IMR-90 (cell line): ENCODE measurements at regions not wholly inside any gene's neighbourhood (a gene's known extent, or its start where the extent isn't known, plus 50 kb on each side); places are given as distances from the start of the nearest gene placed in this dataset.

Source experiments
- ATAC-seq: fragments of 200-7000 bp; cut with Tn5 transposase; 2 replicates; pipeline ENCODE4 v1.9.1; 2020; ENCODE audit warnings: low read depth, mild to moderate bottlenecking, moderate library complexity
- BruUV-seq: library from RNA; stranded (reverse); fragments of 400-500 nt; replicated peaks from 2 replicates; lab custom pipeline; 2021; lab: Mats Ljungman, UMichigan
- CTCF ChIA-PET: fragments of 300-600 bp; formaldehyde crosslinking; extraction: SDS; loops from one replicate; lab custom pipeline; 2021; ENCODE audit warnings: antibody characterized with exemption; lab: Yijun Ruan, JAX
- POLR2A ChIA-PET: fragments of 300-600 bp; sonication (Branson Sonifier 250); formaldehyde crosslinking; loops from one replicate; lab custom pipeline; 2022; ENCODE audit warnings: antibody characterized with exemption; ENCODE audit not compliant: unreplicated experiment; lab: Charles Lee
- DNase-seq: peaks from one replicate; pipeline ENCODE4 v3.0.0; 2013
- H2AFZ ChIP-seq: replicated peaks from 2 replicates; pipeline ENCODE3; 2013; ENCODE audit warnings: low read length, mild to moderate bottlenecking; ENCODE audit not compliant: poor library complexity
- H2AK5ac ChIP-seq: 2 replicates; pipeline ENCODE4 v1.6.1; 2013; ENCODE audit warnings: low read depth, low read length, inconsistent platforms
- H2AK9ac ChIP-seq: replicated peaks from 2 replicates; pipeline ENCODE3; 2013; ENCODE audit warnings: mild to moderate bottlenecking, low read depth, low read length, moderate library complexity; ENCODE audit not compliant: poor library complexity
- H2BK120ac ChIP-seq: 2 replicates; pipeline ENCODE4 v1.6.1; 2013; ENCODE audit warnings: low read depth, low read length, inconsistent platforms
- H2BK15ac ChIP-seq: 3 replicates; pipeline ENCODE4 v1.6.1; 2013; ENCODE audit warnings: low read depth, low read length, inconsistent platforms
- H2BK20ac ChIP-seq: 2 replicates; pipeline ENCODE4 v1.6.1; 2013; ENCODE audit warnings: low read depth, mild to moderate bottlenecking, inconsistent platforms, low read length, moderate library complexity
- H2BK5ac ChIP-seq: 2 replicates; pipeline ENCODE4 v1.6.1; 2013; ENCODE audit warnings: mild to moderate bottlenecking, low read depth, low read length, inconsistent platforms; ENCODE audit not compliant: poor library complexity, severe bottlenecking
- H3K14ac ChIP-seq: replicated peaks from 2 replicates; pipeline ENCODE4 v1.6.1; 2013; ENCODE audit warnings: low read depth, low read length, inconsistent platforms
- H3K18ac ChIP-seq: 2 replicates; pipeline ENCODE4 v1.6.1; 2013; ENCODE audit warnings: low read depth, low read length, control low read depth
- H3K23ac ChIP-seq: 2 replicates; pipeline ENCODE4 v1.6.1; 2013; ENCODE audit warnings: low read depth, low read length, inconsistent platforms
- H3K27ac ChIP-seq: 2 replicates; pipeline ENCODE4 v1.5.1; 2013; ENCODE audit warnings: mild to moderate bottlenecking, control low read depth, low read length; ENCODE audit not compliant: insufficient read depth
- H3K27me3 ChIP-seq: 2 replicates; pipeline ENCODE4 v1.6.1; 2013; ENCODE audit warnings: low read length; ENCODE audit not compliant: control insufficient read depth, insufficient read depth
- H3K36me3 ChIP-seq: 2 replicates; pipeline ENCODE4 v1.6.1; 2013; ENCODE audit warnings: low read length, mixed read lengths; ENCODE audit not compliant: control insufficient read depth, insufficient read depth
- H3K4ac ChIP-seq: 2 replicates; pipeline ENCODE4 v1.6.1; 2013; ENCODE audit warnings: low read depth, low read length, inconsistent platforms
- H3K4me1 ChIP-seq: 2 replicates; pipeline ENCODE4 v1.6.1; 2013; ENCODE audit warnings: low read length, mixed read lengths; ENCODE audit not compliant: control insufficient read depth, insufficient read depth
- H3K4me2 ChIP-seq: 2 replicates; pipeline ENCODE4 v1.6.1; 2013; ENCODE audit warnings: low read depth, mild to moderate bottlenecking, control low read depth, low read length, moderate library complexity
- H3K4me3 ChIP-seq: 2 replicates; pipeline ENCODE4 v1.5.1; 2013; ENCODE audit warnings: low read depth, mild to moderate bottlenecking, control low read depth, low read length, moderate library complexity; ENCODE audit not compliant: insufficient read depth
- H3K56ac ChIP-seq: 2 replicates; pipeline ENCODE4 v1.6.1; 2013; ENCODE audit warnings: low read length, inconsistent platforms; ENCODE audit not compliant: insufficient read depth; ENCODE audit errors: extremely low read depth
- H3K79me1 ChIP-seq, 2 experiments: 2 replicates each; pipeline ENCODE4 v1.6.1; 2013; ENCODE audit warnings: low read length in 2 of 2, inconsistent platforms in 1 of 2, low read depth in 1 of 2
- H3K9ac ChIP-seq: 2 replicates; pipeline ENCODE4 v1.6.1; 2013; ENCODE audit warnings: low read depth, low read length, control low read depth
- H3K9me1 ChIP-seq: 2 replicates; pipeline ENCODE4 v1.6.1; 2013; ENCODE audit warnings: low read length, inconsistent platforms; ENCODE audit not compliant: insufficient read depth
- H3K9me3 ChIP-seq: 2 replicates; pipeline ENCODE4 v1.6.1; 2013; ENCODE audit warnings: low read length; ENCODE audit not compliant: control insufficient read depth, insufficient read depth
- H4K20me1 ChIP-seq: 2 replicates; pipeline ENCODE4 v1.6.1; 2013; ENCODE audit warnings: low read length, inconsistent platforms; ENCODE audit not compliant: insufficient read depth
- H4K5ac ChIP-seq: 2 replicates; pipeline ENCODE4 v1.6.1; 2013; ENCODE audit warnings: mild to moderate bottlenecking, low read depth, low read length, control low read depth
- H4K8ac ChIP-seq, 2 experiments: 2 replicates each; pipeline ENCODE4 v1.6.1; 2013; ENCODE audit warnings: low read depth in 2 of 2, low read length in 2 of 2, control low read depth in 1 of 2, inconsistent platforms in 1 of 2
- H4K91ac ChIP-seq: 2 replicates; pipeline ENCODE4 v1.6.1; 2013; ENCODE audit warnings: low read depth, low read length, inconsistent platforms; ENCODE audit not compliant: insufficient read depth
- CEBPB ChIP-seq: IDR thresholded peaks from 2 replicates; pipeline ENCODE4 v1.6.1; 2012; ENCODE audit warnings: low read depth, low read length, improper control_type of control experiment
- CHD1 ChIP-seq: IDR thresholded peaks from 2 replicates; pipeline ENCODE4 v1.6.1; 2012; ENCODE audit warnings: low read depth, low read length, improper control_type of control experiment
- ELK1 ChIP-seq: fragments of 150-350 bp; IDR thresholded peaks from 2 replicates; pipeline ENCODE4 v1.6.1; 2016; ENCODE audit warnings: low read depth, mild to moderate bottlenecking, low read length, moderate library complexity, borderline replicate concordance
- MAZ ChIP-seq: IDR thresholded peaks from 2 replicates; pipeline ENCODE4 v1.6.1; 2012; ENCODE audit warnings: low read depth, mild to moderate bottlenecking, low read length, improper control_type of control experiment, moderate library complexity, borderline replicate concordance
- MXI1 ChIP-seq: IDR thresholded peaks from 2 replicates; pipeline ENCODE4 v1.6.1; 2012; ENCODE audit warnings: low read depth, mild to moderate bottlenecking, low read length, moderate library complexity, borderline replicate concordance
- NFE2L2 ChIP-seq: fragments of 150-350 bp; IDR thresholded peaks from 2 replicates; pipeline ENCODE4 v1.6.1; 2016; ENCODE audit warnings: low read depth, mild to moderate bottlenecking, low read length
- RAD21 ChIP-seq: IDR thresholded peaks from 2 replicates; pipeline ENCODE4 v1.6.1; 2012; ENCODE audit warnings: low read length, improper control_type of control experiment
- RFX5 ChIP-seq: IDR thresholded peaks from 2 replicates; pipeline ENCODE4 v1.8.0; 2012; ENCODE audit warnings: low read depth, mild to moderate bottlenecking, low read length, moderate library complexity
- SMC3 ChIP-seq: fragments of 150-350 bp; IDR thresholded peaks from 2 replicates; pipeline ENCODE4 v1.6.1; 2016; ENCODE audit warnings: low read depth, mild to moderate bottlenecking, antibody characterized with exemption, low read length, moderate library complexity
- WGBS, 2 experiments: methylation state at CpG; one replicate each; pipeline versions ENCODE4 v1.1.5 to v1.1.7; 2013; ENCODE audit warnings: missing lambda C conversion rate in 2 of 2; ENCODE audit not compliant: insufficient read length in 1 of 2; ENCODE audit errors: extremely low coverage in 2 of 2; 5-methylcytosine and 5-hydroxymethylcytosine counted together
- dilution Hi-C: fragments of 300-500 bp; cut with HindIII; formaldehyde crosslinking; loops from one replicate; pipeline ENCODE4 v1.14.3; 2018; ENCODE audit warnings: low sequenced_read_pairs; ENCODE audit not compliant: unreplicated experiment
- in situ Hi-C: fragments of 300-500 bp; cut with MboI; formaldehyde crosslinking; loops from 3 replicates; pipeline ENCODE4 v1.14.3; 2019; ENCODE audit warnings: low sequenced_read_pairs, inconsistent platforms, mixed read lengths
- intact Hi-C: fragments of 100-400 bp; cut with micrococcal nuclease; formaldehyde crosslinking; loops from 2 replicates; pipeline ENCODE4 v1.10.0; 2022

- H3K4me3 ChIP-seq: no peak overlapping the region
Observed at GRCh38 chr10:18777258-18777657, 118.0 kb downstream of the ARL5B start.

More at GRCh38 chr10:18777258-18777657, 118.0 kb downstream of the ARL5B start:
- in situ Hi-C loops (no loop called here), dilution Hi-C loops (no loop called here), intact Hi-C loops (no loop called here)
- Histone ChIP-seq H3K79me1 (no peaks in the 10 kb centered on the region), H3K4me2 (no peak overlapping the region), H3K14ac (no peak overlapping the region), H4K91ac (no peak overlapping the region), H2AFZ (no peak overlapping the region), H3K36me3 (no peaks in the 10 kb centered on the region), H4K20me1 (no peaks in the 10 kb centered on the region), H3K18ac (no peak overlapping the region), H3K9ac (no peak overlapping the region), H3K27ac (no peak overlapping the region), H4K8ac (no peak overlapping the region), H2BK120ac (no peak overlapping the region), H4K5ac (no peak overlapping the region), H2AK9ac (no peak overlapping the region), H3K56ac (no peak overlapping the region), H2BK15ac (no peak overlapping the region), H3K23ac (no peak overlapping the region), H3K9me3 (no peaks in the 10 kb centered on the region), H2BK5ac (no peak overlapping the region), H3K4me1 (no peaks in the 10 kb centered on the region), H2BK20ac (no peak overlapping the region), H3K4ac (no peak overlapping the region), H3K9me1 (no peaks in the 10 kb centered on the region), H2AK5ac (no peak overlapping the region), H3K27me3 (no peaks in the 10 kb centered on the region)
- no TSS peak for BruUV-seq
- ATAC-seq (no peak), DNase-seq (no peak)
- 90% methylated on average over 4 of the region's 8 CpGs; no CpG with 5 or more reads in 1 of the 2 experiments for WGBS, 2 experiments
- TF ChIP-seq ELK1 (no peak), RFX5 (no peak), MAZ (no peak), CEBPB (no peak), RAD21 (no peak), CHD1 (no peak), NFE2L2 (no peak), MXI1 (no peak), SMC3 (no peak)
- POLR2A ChIA-PET: no interaction called here
- CTCF ChIA-PET: no interaction called here
